HepG2 (cell line): ENCODE measurements at regions not wholly inside any gene's neighbourhood (a gene's known extent, or its start where the extent isn't known, plus 50 kb on each side); places are given as distances from the start of the nearest gene placed in this dataset.

Experiments
- DMAP1 ChIP-seq: IDR thresholded peaks from 2 replicates; pipeline ENCODE4 v1.6.1; 2016
- ELF1 ChIP-seq: sonication (generic); formaldehyde crosslinking; IDR thresholded peaks from 2 replicates; pipeline ENCODE4 v1.4.0; 2020; ENCODE audit warnings: missing genetic modification reagents
- POLR2AphosphoS5 ChIP-seq: IDR thresholded peaks from 2 replicates; pipeline ENCODE4 v1.6.1; 2012; ENCODE audit warnings: low read depth, low read length
- SMAD1 ChIP-seq: sonication (generic); formaldehyde crosslinking; IDR thresholded peaks from 2 replicates; pipeline ENCODE4 v1.4.0; 2020; ENCODE audit warnings: missing genetic modification reagents, low read depth, mild to moderate bottlenecking, borderline replicate concordance
- ZBTB7A ChIP-seq: sonication (generic); formaldehyde crosslinking; IDR thresholded peaks from 2 replicates; pipeline ENCODE4 v1.8.0; 2022; ENCODE audit warnings: mild to moderate bottlenecking, missing genetic modification reagents
- ZNF124 ChIP-seq: sonication (generic); formaldehyde crosslinking; IDR thresholded peaks from 2 replicates; pipeline ENCODE4 v1.4.0; 2020; ENCODE audit warnings: missing genetic modification reagents
- ZNF451 ChIP-seq: sonication (generic); formaldehyde crosslinking; IDR thresholded peaks from 2 replicates; pipeline ENCODE4 v1.5.0; 2020; ENCODE audit warnings: mild to moderate bottlenecking, missing genetic modification reagents
- ZNF792 ChIP-seq: IDR thresholded peaks from 2 replicates; pipeline ENCODE4 v1.6.1; 2016
- TF ChIP-seq, protein P1 (sequence below): sonication (generic); formaldehyde crosslinking; IDR thresholded peaks from 2 replicates; pipeline ENCODE4 v1.4.0; 2020; ENCODE audit warnings: mild to moderate bottlenecking, missing genetic modification reagents, borderline replicate concordance
- TF ChIP-seq, protein P2 (sequence below): sonication (generic); formaldehyde crosslinking; IDR thresholded peaks from 2 replicates; pipeline ENCODE4 v1.5.0; 2020; ENCODE audit warnings: mild to moderate bottlenecking, missing genetic modification reagents, moderate library complexity
- TF ChIP-seq, protein P3 (sequence below): sonication (generic); formaldehyde crosslinking; IDR thresholded peaks from 2 replicates; pipeline ENCODE4 v1.4.0; 2020; ENCODE audit warnings: missing genetic modification reagents

DNA sequence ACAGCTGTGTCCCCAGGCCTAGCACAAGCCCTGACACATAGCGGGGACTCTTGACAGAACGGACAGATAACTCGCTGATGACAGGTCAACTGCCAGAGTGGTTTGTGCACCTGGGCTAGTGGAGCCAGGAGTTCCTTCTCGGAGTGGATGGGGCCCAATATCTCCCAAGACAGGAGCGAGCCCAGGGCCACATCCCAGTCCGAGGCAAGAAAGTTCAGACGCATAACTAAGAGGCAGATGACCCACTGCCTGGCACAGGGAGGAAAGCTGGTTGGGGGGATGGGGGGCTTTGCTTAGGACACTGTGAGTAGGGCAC, 69.6 kb upstream of the ZNF479 start:
- TF ChIP-seq ZNF451 (CRISPR knock-in tag): no peak
- no peak for TF ChIP-seq ZNF124 (CRISPR knock-in tag)
- TF ChIP-seq ZBTB7A (CRISPR knock-in tag): no peak
- TF ChIP-seq, protein P1, sequence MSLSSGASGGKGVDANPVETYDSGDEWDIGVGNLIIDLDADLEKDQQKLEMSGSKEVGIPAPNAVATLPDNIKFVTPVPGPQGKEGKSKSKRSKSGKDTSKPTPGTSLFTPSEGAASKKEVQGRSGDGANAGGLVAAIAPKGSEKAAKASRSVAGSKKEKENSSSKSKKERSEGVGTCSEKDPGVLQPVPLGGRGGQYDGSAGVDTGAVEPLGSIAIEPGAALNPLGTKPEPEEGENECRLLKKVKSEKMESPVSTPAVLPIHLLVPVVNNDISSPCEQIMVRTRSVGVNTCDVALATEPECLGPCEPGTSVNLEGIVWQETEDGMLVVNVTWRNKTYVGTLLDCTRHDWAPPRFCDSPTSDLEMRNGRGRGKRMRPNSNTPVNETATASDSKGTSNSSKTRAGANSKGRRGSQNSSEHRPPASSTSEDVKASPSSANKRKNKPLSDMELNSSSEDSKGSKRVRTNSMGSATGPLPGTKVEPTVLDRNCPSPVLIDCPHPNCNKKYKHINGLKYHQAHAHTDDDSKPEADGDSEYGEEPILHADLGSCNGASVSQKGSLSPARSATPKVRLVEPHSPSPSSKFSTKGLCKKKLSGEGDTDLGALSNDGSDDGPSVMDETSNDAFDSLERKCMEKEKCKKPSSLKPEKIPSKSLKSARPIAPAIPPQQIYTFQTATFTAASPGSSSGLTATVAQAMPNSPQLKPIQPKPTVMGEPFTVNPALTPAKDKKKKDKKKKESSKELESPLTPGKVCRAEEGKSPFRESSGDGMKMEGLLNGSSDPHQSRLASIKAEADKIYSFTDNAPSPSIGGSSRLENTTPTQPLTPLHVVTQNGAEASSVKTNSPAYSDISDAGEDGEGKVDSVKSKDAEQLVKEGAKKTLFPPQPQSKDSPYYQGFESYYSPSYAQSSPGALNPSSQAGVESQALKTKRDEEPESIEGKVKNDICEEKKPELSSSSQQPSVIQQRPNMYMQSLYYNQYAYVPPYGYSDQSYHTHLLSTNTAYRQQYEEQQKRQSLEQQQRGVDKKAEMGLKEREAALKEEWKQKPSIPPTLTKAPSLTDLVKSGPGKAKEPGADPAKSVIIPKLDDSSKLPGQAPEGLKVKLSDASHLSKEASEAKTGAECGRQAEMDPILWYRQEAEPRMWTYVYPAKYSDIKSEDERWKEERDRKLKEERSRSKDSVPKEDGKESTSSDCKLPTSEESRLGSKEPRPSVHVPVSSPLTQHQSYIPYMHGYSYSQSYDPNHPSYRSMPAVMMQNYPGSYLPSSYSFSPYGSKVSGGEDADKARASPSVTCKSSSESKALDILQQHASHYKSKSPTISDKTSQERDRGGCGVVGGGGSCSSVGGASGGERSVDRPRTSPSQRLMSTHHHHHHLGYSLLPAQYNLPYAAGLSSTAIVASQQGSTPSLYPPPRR (CRISPR knock-in tag): no peak
- TF ChIP-seq ZNF792: no peak
- TF ChIP-seq POLR2AphosphoS5: no peak
- no peak for TF ChIP-seq DMAP1 (CRISPR knock-in tag)
- TF ChIP-seq, protein P2, sequence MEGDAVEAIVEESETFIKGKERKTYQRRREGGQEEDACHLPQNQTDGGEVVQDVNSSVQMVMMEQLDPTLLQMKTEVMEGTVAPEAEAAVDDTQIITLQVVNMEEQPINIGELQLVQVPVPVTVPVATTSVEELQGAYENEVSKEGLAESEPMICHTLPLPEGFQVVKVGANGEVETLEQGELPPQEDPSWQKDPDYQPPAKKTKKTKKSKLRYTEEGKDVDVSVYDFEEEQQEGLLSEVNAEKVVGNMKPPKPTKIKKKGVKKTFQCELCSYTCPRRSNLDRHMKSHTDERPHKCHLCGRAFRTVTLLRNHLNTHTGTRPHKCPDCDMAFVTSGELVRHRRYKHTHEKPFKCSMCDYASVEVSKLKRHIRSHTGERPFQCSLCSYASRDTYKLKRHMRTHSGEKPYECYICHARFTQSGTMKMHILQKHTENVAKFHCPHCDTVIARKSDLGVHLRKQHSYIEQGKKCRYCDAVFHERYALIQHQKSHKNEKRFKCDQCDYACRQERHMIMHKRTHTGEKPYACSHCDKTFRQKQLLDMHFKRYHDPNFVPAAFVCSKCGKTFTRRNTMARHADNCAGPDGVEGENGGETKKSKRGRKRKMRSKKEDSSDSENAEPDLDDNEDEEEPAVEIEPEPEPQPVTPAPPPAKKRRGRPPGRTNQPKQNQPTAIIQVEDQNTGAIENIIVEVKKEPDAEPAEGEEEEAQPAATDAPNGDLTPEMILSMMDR: no peak
- TF ChIP-seq ELF1 (CRISPR knock-in tag): no peak
- TF ChIP-seq, protein P3, sequence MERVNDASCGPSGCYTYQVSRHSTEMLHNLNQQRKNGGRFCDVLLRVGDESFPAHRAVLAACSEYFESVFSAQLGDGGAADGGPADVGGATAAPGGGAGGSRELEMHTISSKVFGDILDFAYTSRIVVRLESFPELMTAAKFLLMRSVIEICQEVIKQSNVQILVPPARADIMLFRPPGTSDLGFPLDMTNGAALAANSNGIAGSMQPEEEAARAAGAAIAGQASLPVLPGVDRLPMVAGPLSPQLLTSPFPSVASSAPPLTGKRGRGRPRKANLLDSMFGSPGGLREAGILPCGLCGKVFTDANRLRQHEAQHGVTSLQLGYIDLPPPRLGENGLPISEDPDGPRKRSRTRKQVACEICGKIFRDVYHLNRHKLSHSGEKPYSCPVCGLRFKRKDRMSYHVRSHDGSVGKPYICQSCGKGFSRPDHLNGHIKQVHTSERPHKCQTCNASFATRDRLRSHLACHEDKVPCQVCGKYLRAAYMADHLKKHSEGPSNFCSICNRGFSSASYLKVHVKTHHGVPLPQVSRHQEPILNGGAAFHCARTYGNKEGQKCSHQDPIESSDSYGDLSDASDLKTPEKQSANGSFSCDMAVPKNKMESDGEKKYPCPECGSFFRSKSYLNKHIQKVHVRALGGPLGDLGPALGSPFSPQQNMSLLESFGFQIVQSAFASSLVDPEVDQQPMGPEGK (CRISPR knock-in tag): no peak
- TF ChIP-seq SMAD1 (CRISPR knock-in tag): no peak
